ENCODE measurements at regions not wholly inside any gene's neighbourhood (a gene's known extent, or its start where the extent isn't known, plus 50 kb on each side); places are given as distances from the start of the nearest gene placed in this dataset.
A peak's percentile ranks its signal among the peaks of the same experiment; 100 is the strongest.

GRCh38 chr20:22836877-22837276 is 198.2 kb upstream of the SSTR4 start (continued):
- TF ChIP-seq ZNF592 (IDR thresholded peaks at IDR 0.05) (peak; percentile 94), ARID1B (IDR thresholded peaks at IDR 0.05) (peak; percentile 38; the same call in 1 of the 2 replicates), ZNF436 (CRISPR knock-in tag; IDR thresholded peaks at IDR 0.05) (no peak), SPI1 (IDR thresholded peaks at IDR 0.05; ENCODE audit: borderline replicate concordance, low read depth, low read length) (no peak), ZNF347 (CRISPR knock-in tag; IDR thresholded peaks at IDR 0.05; ENCODE audit: low read depth) (no peak), ZNF699 (CRISPR knock-in tag; IDR thresholded peaks at IDR 0.05; ENCODE audit: insufficient replicate concordance) (no peak), SP1 (CRISPR knock-in tag; IDR thresholded peaks at IDR 0.05) (no peak), MAFG (tag; conservative IDR thresholded peaks at IDR 0.05) (peak; percentile 98), SMARCA4 (IDR thresholded peaks at IDR 0.05) (0 out of 2 replicates have a peak, but pooled peaks have one; percentile 16), SIN3A (IDR thresholded peaks at IDR 0.05; ENCODE audit: borderline replicate concordance in 2 of 2, control insufficient read depth in 1 of 2, low read depth in 2 of 2, low read length in 2 of 2) (no peak), SRSF7 (optimal IDR thresholded peaks at IDR 0.05; ENCODE audit: low read depth, low read length) (no peak), MTA1 (IDR thresholded peaks at IDR 0.05; ENCODE audit: borderline replicate concordance) (no peak), CREB3 (tag; conservative IDR thresholded peaks at IDR 0.05; ENCODE audit: low read depth) (peak; percentile 86), TARDBP (IDR thresholded peaks at IDR 0.05) (no peak), KAT8 (IDR thresholded peaks at IDR 0.05; ENCODE audit: low read depth) (no peak), EP300 (IDR thresholded peaks at IDR 0.05; ENCODE audit: low read length) (peak; percentile 27; the same call in 1 of the 2 replicates), ZNF277 (CRISPR knock-in tag; IDR thresholded peaks at IDR 0.05; ENCODE audit: borderline replicate concordance) (no peak), KLF10 (CRISPR knock-in tag; IDR thresholded peaks at IDR 0.05) (no peak), HINFP (tag; conservative IDR thresholded peaks at IDR 0.05; ENCODE audit: low read depth) (no peak), ATF6 (CRISPR knock-in tag; IDR thresholded peaks at IDR 0.05) (no peak)

Measured in K562 (cell line).